IPS-18c (cell line): ENCODE measurements at regions not wholly inside any gene's neighbourhood (a gene's known extent, or its start where the extent isn't known, plus 50 kb on each side); places are given as distances from the start of the nearest gene placed in this dataset.
"Not testable (repeated sequence)": the region's sequence is repeated elsewhere in the genome, so short reads cannot be mapped to it uniquely, and the experiment has no call there.

Experiments used
- H3K4me3 ChIP-seq: 2 replicates; pipeline ENCODE4 v1.7.0; 2013; ENCODE audit warnings: low read depth, mild to moderate bottlenecking, low read length, moderate library complexity; ENCODE audit not compliant: insufficient read depth
- H3K9me3 ChIP-seq: one replicate; pipeline ENCODE4 v1.6.1; 2013; ENCODE audit warnings: mild to moderate bottlenecking, low read length, moderate library complexity; ENCODE audit not compliant: control insufficient read depth, insufficient read depth

DNA sequence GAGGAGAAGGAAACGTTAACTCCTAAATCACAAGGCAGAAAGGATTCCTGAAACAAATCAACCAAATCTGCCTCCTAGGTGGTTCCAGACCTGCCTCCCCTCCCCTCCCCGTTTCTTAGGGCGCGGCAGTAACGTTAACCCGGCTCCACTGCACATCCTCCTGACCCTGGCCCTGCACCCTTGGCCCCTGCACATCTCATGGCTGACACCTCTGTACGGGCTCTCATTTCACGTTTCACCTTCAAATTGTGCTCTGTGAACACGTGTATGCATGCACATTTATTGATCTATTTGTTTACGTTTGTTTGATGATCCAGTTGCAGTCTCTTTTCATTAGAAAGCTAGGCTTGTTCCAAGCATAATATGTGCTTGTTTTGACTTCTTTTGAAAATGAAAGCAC, 358.1 kb downstream of the ADGRD1 start:
- Histone ChIP-seq H3K4me3 (no peak overlapping the region), H3K9me3 (no peaks in the 10 kb centered on the region)

GRCh38 chr12:131312382-131312781, 358.7 kb downstream of the ADGRD1 start:
- H3K9me3 ChIP-seq, H3K4me3 ChIP-seq: not testable (repeated sequence)

DNA sequence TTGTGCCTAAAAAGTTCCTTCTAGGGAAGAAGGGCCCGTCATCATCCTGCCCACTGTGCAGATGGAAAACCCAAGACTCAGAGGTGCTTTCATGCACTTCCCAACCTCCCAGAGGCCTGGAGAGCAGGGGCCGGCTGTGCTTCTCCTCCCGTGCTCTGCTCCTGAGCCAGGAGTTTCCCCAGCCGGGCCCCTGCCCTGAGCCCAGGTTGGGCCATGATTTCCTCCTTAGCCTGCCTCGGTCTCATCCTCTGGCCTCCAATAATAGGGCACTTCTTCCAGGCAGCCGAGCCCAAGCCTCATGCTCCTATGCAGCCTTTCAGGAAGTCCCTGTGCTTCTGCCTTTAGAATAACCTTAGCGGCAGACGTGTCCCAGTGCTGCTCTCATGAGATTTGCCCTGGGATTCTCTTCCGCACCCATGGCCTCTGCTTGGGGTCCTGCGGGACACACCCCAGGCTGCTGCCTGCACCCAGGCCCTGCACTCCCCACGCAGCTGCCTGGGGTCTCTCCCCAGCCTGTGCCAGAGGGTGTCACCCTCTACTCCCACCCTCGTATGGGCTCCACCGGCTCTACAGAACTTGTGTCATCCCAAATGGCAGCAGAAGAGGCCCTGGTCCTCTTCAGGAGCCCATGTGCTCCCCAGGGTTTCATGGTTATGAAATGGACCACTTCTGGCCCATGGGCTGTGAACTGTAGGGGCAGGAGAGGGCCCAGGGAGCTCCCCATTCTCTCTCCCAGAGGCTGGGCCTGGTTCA, 359.3 kb downstream of the ADGRD1 start:
- Histone ChIP-seq H3K9me3 (no peaks in the 10 kb centered on the region), H3K4me3 (no peak overlapping the region)

DNA sequence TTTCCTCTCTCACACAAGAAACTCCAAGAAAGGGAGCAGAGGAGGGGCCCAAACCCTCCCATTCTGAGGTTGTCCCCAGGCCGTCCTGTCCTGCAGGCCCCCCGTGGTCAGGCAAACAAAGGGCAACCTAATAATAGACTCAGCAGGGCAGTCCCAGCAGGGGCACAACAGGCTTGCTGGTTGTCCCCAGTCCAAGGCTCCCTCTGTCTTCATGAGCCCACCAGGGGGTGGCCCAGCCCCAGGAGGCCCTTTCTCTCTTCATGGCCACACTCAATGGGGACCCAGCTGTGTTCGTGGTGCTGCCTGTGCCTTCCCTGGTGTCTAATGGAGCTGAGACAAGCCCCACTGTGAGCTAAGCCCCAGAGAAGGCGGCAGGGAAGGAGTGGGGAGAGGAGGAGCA, 359.9 kb downstream of the ADGRD1 start:
- Histone ChIP-seq H3K9me3 (no peaks in the 10 kb centered on the region), H3K4me3 (no peak overlapping the region)

GRCh38 chr12:131314524-131315090, 360.9 kb downstream of the ADGRD1 start:
- Histone ChIP-seq H3K9me3 (no peaks in the 10 kb centered on the region), H3K4me3 (no peak overlapping the region)

GRCh38 chr12:131315601-131316000, 361.9 kb downstream of the ADGRD1 start:
- H3K4me3 ChIP-seq, result no peak overlapping the region

GRCh38 chr12:131316388-131316787, 362.7 kb downstream of the ADGRD1 start:
- Histone ChIP-seq H3K4me3 (no peak overlapping the region), H3K9me3 (peaks cover 3% of the 10 kb centered on the region)

More at GRCh38 chr12:131315601-131316000, 361.9 kb downstream of the ADGRD1 start:
- H3K9me3 ChIP-seq, result no peaks in the 10 kb centered on the region

DNA sequence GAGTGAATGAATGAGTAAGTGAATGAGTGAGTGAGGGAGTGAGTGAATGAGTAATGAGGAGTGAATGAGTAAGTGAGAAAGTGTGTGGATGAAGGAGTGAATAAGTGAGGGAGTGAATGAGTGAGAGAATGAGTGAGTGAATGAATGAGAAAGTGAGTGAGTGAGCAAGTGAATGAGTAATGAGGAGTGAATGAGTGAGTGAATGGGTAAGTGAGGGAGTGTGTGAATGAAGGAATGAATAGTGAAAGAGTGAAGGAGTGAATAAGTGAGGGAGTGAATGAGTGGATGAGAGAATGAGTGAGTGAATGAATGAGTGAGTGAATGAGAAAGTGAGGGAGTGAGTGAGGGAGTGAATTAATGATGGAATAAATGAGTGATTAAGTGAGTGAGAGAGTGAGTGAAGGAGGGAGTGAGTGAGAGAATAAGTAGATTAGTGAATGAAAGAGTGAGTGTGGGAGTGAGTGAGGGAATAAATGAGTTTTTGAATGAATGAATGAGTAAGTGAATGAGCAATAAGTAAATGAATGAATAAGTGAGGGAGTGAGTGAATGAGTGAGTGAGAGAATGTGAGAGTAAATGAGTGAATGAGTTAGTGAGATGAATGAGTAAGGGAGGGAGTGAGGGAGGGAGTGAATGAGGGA, 364.5 kb downstream of the ADGRD1 start:
- no peak overlapping the region for H3K4me3 ChIP-seq
- H3K9me3 ChIP-seq, result peaks cover 5% of the 10 kb centered on the region

GRCh38 chr12:131321988-131322387, 368.3 kb downstream of the ADGRD1 start:
- no peak overlapping the region for H3K4me3 ChIP-seq
- peaks cover 5% of the 10 kb centered on the region for H3K9me3 ChIP-seq

GRCh38 chr12:131322460-131322859, 368.8 kb downstream of the ADGRD1 start:
- not testable (repeated sequence) for H3K4me3 ChIP-seq, H3K9me3 ChIP-seq

DNA sequence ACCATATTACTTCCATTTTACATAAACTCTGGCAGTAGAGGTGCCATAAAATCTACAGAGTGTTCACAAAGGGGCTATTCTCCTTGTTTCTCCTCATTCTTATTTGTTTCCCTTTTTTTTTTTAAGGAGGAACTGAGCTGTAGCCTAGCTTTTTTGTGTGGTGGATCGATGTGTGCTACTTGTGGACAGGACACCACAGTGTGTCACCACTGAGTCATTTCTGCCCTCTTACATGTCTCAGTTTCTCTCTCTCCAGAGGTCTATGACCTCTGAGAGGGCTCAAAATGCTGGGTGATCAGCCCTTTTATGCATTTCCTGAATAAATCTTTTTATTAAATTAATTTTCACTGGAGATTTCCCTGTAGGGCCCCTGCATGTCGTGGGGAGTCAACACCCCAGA, 370.2 kb downstream of the ADGRD1 start:
- Histone ChIP-seq H3K9me3 (peaks cover 5% of the 10 kb centered on the region), H3K4me3 (no peak overlapping the region)

DNA sequence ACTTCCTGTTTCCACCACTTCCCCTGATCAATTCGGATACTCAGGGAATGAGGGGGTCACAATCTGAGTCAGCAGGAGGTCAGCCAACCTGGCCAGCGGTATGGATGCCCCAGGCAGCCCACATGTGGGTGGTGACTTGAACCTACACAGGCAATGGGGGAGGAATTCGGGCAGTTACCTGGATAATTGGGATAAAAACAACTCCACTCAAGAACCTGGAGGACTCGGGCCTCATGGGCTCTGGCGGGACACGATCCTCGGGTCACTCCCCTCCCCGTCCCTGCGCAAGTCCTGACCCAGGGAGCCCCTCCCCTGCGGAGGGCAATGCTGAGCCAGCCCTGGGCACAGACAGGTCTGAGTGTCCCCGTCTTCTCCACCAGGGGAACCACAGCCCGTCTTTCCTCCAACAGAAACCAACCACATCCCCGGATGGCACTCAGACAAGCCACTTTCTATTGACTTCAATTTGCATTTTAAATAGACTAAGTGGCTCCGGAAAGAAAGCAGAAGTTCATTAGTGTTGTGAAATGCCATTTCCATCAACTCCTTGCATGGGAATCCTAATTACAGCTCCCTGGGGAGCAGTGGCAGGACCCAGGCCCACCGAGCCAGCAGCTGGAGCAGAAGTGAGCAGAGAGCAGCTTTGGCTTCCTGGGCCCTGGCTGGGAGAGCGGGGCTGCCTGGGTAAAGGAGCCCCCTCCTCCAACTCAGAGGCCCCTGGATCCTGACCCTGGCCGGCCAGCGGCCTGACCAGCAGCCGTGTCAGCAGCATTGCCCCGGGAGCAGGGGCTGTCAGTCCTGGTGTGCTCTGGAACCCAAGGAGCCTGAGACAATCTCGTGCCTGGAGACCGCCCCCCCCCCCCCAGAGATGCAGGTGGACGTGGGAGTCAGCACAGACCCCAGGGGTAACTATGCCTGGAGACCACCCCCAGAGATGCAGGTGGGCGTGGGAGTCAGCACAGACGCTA, 374.1 kb downstream of the ADGRD1 start:
- no peaks in the 10 kb centered on the region for H3K9me3 ChIP-seq
- no peak overlapping the region for H3K4me3 ChIP-seq

GRCh38 chr12:131328861-131329845, 375.4 kb downstream of the ADGRD1 start:
- not testable (repeated sequence) for H3K9me3 ChIP-seq, H3K4me3 ChIP-seq

DNA sequence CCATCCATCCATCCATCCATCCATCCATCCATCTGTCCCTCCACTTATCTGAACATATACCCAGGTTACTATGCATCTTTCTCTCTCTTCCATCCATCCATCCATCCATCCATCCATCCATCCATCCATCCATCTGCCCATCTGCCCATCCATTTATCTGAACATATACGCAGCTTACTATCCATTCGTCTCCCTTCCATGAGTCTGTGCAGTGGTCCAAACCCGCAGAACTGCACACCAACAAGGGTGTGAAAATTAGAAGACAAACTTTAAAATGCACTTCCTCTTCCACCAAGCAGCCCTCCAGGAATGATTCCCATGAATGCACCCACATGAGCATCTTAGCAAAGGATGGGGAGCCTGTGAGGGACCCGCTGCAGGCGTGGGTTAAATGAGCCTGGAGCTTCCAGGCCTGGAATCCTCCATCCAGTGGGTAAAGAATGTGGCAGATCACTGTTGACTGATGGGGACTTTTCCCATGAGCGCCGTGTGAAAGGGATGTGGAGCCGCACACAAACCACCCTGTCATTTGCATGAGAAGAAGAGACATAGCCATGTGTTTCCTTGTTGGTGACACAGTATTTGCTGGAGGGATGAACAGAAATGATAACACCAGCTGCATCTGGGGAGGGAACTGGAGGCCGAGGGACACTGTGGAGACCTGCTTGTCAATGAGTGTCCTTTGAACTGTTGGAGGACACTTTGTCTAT, 376.6 kb downstream of the ADGRD1 start:
- Histone ChIP-seq H3K9me3 (no peaks in the 10 kb centered on the region), H3K4me3 (no peak overlapping the region)

GRCh38 chr12:131331148-131331750, 377.5 kb downstream of the ADGRD1 start:
- Histone ChIP-seq H3K9me3 (no peaks in the 10 kb centered on the region), H3K4me3 (no peak overlapping the region)
